ENCODE measurements at regions not wholly inside any gene's neighbourhood (a gene's known extent, or its start where the extent isn't known, plus 50 kb on each side); places are given as distances from the start of the nearest gene placed in this dataset.
"Not testable (repeated sequence)": the region's sequence is repeated elsewhere in the genome, so short reads cannot be mapped to it uniquely, and the experiment has no call there.

GRCh38 chr21:32089766-32090165 is 189.1 kb downstream of the MIS18A start:
- Histone ChIP-seq H3K27ac (ENCODE audit: low read depth in 1 of 3, low read length in 2 of 3) (peak overlapping the region; percentile 13 to 47 (median 41)), H3K27me3 (ENCODE audit: control insufficient read depth in 3 of 3, insufficient read depth in 3 of 3, low read length in 3 of 3) (no peaks in the 10 kb centered on the region), H3K36me3 (ENCODE audit: control insufficient read depth in 3 of 3, insufficient read depth in 2 of 3, low read depth in 1 of 3, low read length in 3 of 3) (no peaks in the 10 kb centered on the region), H3K4me1 (ENCODE audit: control insufficient read depth in 3 of 3, insufficient read depth in 2 of 3, low read depth in 1 of 3, low read length in 2 of 3) (peaks cover 4 to 39% (median 5%) of the 10 kb centered on the region in 3 donors), H3K9me3 (ENCODE audit: control insufficient read depth in 2 of 2, insufficient read depth in 1 of 2, low read depth in 1 of 2, low read length in 1 of 2) (peaks cover 0 to 10% of the 10 kb centered on the region in 2 donors), H3K4me3 (ENCODE audit: low read depth in 1 of 3, low read length in 3 of 3) (no peak overlapping the region)
- 2 to 51% (median 22%) methylated on average over 2 of the region's 2 CpGs for WGBS, 3 donors
- FAIRE-seq (no peak), DNase-seq (peak; percentile 89 to 95)

DNA sequence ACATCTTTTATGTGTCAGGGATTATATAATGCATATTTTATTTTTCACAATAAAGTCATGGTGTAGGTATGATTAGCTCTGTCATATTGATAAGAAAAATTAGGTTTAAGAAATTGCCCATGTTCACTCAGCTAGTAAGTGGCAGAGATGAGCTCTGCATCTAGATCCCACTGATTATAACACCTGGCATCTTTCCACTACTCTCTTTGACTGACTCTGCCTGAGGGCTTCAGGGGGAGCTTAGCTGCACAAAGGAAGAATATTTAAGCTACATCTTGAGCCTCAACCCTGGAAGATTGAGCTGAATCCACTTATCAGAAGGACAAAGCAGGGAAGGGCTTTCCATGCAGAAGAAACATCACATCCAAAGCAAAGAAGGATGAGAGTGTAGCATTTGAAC is 190.4 kb downstream of the MIS18A start:
- FAIRE-seq (no peak), DNase-seq (no peak)
- H3K27me3 ChIP-seq (ENCODE audit: control insufficient read depth in 3 of 3, insufficient read depth in 3 of 3, low read length in 3 of 3), result no peaks in the 10 kb centered on the region
- no peaks in the 10 kb centered on the region for H3K36me3 ChIP-seq (ENCODE audit: control insufficient read depth in 3 of 3, insufficient read depth in 2 of 3, low read depth in 1 of 3, low read length in 3 of 3)
- no peak overlapping the region for H3K4me3 ChIP-seq (ENCODE audit: low read depth in 1 of 3, low read length in 3 of 3)
- peaks cover 4 to 39% (median 5%) of the 10 kb centered on the region in 3 donors for H3K4me1 ChIP-seq (ENCODE audit: control insufficient read depth in 3 of 3, insufficient read depth in 2 of 3, low read depth in 1 of 3, low read length in 2 of 3)
- H3K9me3 ChIP-seq (ENCODE audit: control insufficient read depth in 2 of 2, insufficient read depth in 1 of 2, low read depth in 1 of 2, low read length in 1 of 2), result peaks cover 0 to 13% of the 10 kb centered on the region in 2 donors
- peak overlapping the region in 1 of 3 donors; percentile 34 for H3K27ac ChIP-seq (ENCODE audit: low read depth in 1 of 3, low read length in 2 of 3)

GRCh38 chr21:32087447-32087846 is 191.4 kb downstream of the MIS18A start:
- Histone ChIP-seq H3K4me1 (ENCODE audit: control insufficient read depth in 3 of 3, insufficient read depth in 2 of 3, low read depth in 1 of 3, low read length in 2 of 3) (peaks cover 4 to 39% (median 5%) of the 10 kb centered on the region in 3 donors), H3K27me3 (ENCODE audit: control insufficient read depth in 3 of 3, insufficient read depth in 3 of 3, low read length in 3 of 3) (no peaks in the 10 kb centered on the region), H3K27ac (ENCODE audit: low read depth in 1 of 3, low read length in 2 of 3) (peak overlapping the region in 1 of 3 donors; percentile 5), H3K36me3 (ENCODE audit: control insufficient read depth in 3 of 3, insufficient read depth in 2 of 3, low read depth in 1 of 3, low read length in 3 of 3) (no peaks in the 10 kb centered on the region), H3K4me3 (ENCODE audit: low read depth in 1 of 3, low read length in 3 of 3) (no peak overlapping the region), H3K9me3 (ENCODE audit: control insufficient read depth in 2 of 2, insufficient read depth in 1 of 2, low read depth in 1 of 2, low read length in 1 of 2) (peaks cover 0 to 11% of the 10 kb centered on the region in 2 donors)
- WGBS, 3 donors, result 28 to 43% (median 38%) methylated on average over 1 of the region's 1 CpG
- FAIRE-seq, result no peak
- DNase-seq, result peak; percentile 31 to 55

DNA sequence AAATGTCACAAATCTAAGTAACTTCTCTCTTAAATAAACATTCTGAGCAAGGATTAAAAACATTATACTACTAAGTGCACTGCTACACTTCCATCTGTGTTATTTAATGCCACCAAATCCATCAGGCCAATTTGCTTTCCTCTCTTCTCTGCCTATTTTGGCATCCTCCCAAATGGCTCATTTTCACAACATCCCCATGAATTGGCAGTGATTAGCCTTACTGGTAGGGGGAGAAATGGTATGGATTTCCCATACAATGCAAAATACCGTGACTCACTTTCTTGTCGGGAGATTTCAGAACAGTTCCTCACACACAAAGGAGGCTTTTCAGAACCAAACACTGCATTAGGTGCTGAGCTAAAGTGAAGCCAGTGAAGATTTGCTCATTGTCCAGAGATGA is 195.7 kb downstream of the MIS18A start:
- DNase-seq, result no peak
- Histone ChIP-seq H3K4me1 (ENCODE audit: control insufficient read depth in 3 of 3, insufficient read depth in 2 of 3, low read depth in 1 of 3, low read length in 2 of 3) (peaks cover 0 to 13% (median 0%) of the 10 kb centered on the region in 3 donors), H3K27me3 (ENCODE audit: control insufficient read depth in 3 of 3, insufficient read depth in 3 of 3, low read length in 3 of 3) (no peaks in the 10 kb centered on the region), H3K9me3 (ENCODE audit: control insufficient read depth in 2 of 2, insufficient read depth in 1 of 2, low read depth in 1 of 2, low read length in 1 of 2) (peaks cover 0 to 11% of the 10 kb centered on the region in 2 donors), H3K36me3 (ENCODE audit: control insufficient read depth in 3 of 3, insufficient read depth in 2 of 3, low read depth in 1 of 3, low read length in 3 of 3) (no peaks in the 10 kb centered on the region), H3K27ac (ENCODE audit: low read depth in 1 of 3, low read length in 2 of 3) (no peak overlapping the region), H3K4me3 (ENCODE audit: low read depth in 1 of 3, low read length in 3 of 3) (no peak overlapping the region)
- WGBS, 3 donors, result 59 to 75% (median 70%) methylated on average over 2 of the region's 2 CpGs
- no peak for FAIRE-seq

DNA sequence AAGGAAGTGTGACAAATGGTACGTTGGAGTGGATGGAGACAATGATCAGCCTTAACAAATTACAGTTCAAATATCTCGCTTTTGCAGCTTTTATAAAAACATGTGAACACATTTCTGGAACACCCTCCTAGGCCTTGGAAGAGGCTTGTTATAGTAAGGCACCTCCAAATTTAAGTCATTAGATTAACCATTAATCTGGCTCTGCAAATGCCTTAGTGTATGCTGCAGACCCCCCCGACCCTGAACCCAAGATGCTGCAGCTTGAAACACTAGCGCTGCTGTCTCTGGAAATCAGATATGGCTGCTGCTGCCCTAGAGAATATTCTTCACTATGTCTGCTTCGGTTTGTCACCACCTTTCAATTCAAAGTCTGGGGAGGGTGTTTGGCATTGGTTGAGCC is 196.4 kb downstream of the MIS18A start:
- Histone ChIP-seq H3K9me3 (ENCODE audit: control insufficient read depth in 2 of 2, insufficient read depth in 1 of 2, low read depth in 1 of 2, low read length in 1 of 2) (peaks cover 0 to 11% of the 10 kb centered on the region in 2 donors), H3K4me3 (ENCODE audit: low read depth in 1 of 3, low read length in 3 of 3) (no peak overlapping the region), H3K36me3 (ENCODE audit: control insufficient read depth in 3 of 3, insufficient read depth in 2 of 3, low read depth in 1 of 3, low read length in 3 of 3) (no peaks in the 10 kb centered on the region), H3K4me1 (ENCODE audit: control insufficient read depth in 3 of 3, insufficient read depth in 2 of 3, low read depth in 1 of 3, low read length in 2 of 3) (peaks cover 0 to 10% (median 0%) of the 10 kb centered on the region in 3 donors), H3K27me3 (ENCODE audit: control insufficient read depth in 3 of 3, insufficient read depth in 3 of 3, low read length in 3 of 3) (no peaks in the 10 kb centered on the region), H3K27ac (ENCODE audit: low read depth in 1 of 3, low read length in 2 of 3) (no peak overlapping the region)
- DNase-seq (no peak), FAIRE-seq (no peak)
- 70 to 76% (median 71%) methylated on average over 5 of the region's 5 CpGs for WGBS, 3 donors

DNA sequence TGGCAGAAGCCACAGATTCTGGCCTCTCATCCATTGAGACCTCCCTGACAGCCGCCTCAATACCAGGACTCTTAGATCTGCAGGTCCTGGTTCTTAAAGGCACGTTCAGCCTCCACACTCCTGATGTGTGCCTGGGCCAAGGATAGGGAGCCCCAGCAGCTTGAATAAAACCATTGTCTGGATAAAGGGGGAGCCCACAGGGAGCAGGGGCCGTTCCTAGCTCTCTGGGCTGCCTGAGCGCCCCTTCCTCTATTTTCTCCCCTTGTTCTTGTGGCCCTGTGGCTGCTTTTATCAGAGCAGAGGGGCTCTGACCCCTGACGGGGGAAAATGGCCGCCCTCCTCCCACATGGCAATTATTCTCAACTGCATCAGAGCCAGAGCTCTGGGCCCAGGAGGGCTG is 200.8 kb downstream of the HUNK start:
- DNase-seq, result no peak
- Histone ChIP-seq H3K4me1 (ENCODE audit: control insufficient read depth in 3 of 3, insufficient read depth in 2 of 3, low read depth in 1 of 3, low read length in 2 of 3) (peaks cover 0 to 15% (median 0%) of the 10 kb centered on the region in 3 donors), H3K27ac (ENCODE audit: low read depth in 1 of 3, low read length in 2 of 3) (no peak overlapping the region), H3K4me3 (ENCODE audit: low read depth in 1 of 3, low read length in 3 of 3) (no peak overlapping the region), H3K9me3 (ENCODE audit: control insufficient read depth in 2 of 2, insufficient read depth in 1 of 2, low read depth in 1 of 2, low read length in 1 of 2) (peaks cover 0 to 4% of the 10 kb centered on the region in 2 donors), H3K36me3 (ENCODE audit: control insufficient read depth in 3 of 3, insufficient read depth in 2 of 3, low read depth in 1 of 3, low read length in 3 of 3) (no peaks in the 10 kb centered on the region), H3K27me3 (ENCODE audit: control insufficient read depth in 3 of 3, insufficient read depth in 3 of 3, low read length in 3 of 3) (no peaks in the 10 kb centered on the region)
- no peak for FAIRE-seq
- WGBS, 3 donors, result 84 to 89% (median 85%) methylated on average over 6 of the region's 6 CpGs

GRCh38 chr21:32073190-32073589 is 200.4 kb downstream of the HUNK start:
- Histone ChIP-seq H3K9me3 (ENCODE audit: control insufficient read depth in 2 of 2, insufficient read depth in 1 of 2, low read depth in 1 of 2, low read length in 1 of 2) (peaks cover 0 to 4% of the 10 kb centered on the region in 2 donors), H3K27ac (ENCODE audit: low read depth in 1 of 3, low read length in 2 of 3) (no peak overlapping the region), H3K36me3 (ENCODE audit: control insufficient read depth in 3 of 3, insufficient read depth in 2 of 3, low read depth in 1 of 3, low read length in 3 of 3) (no peaks in the 10 kb centered on the region), H3K27me3 (ENCODE audit: control insufficient read depth in 3 of 3, insufficient read depth in 3 of 3, low read length in 3 of 3) (no peaks in the 10 kb centered on the region), H3K4me3 (ENCODE audit: low read depth in 1 of 3, low read length in 3 of 3) (no peak overlapping the region), H3K4me1 (ENCODE audit: control insufficient read depth in 3 of 3, insufficient read depth in 2 of 3, low read depth in 1 of 3, low read length in 2 of 3) (peaks cover 0 to 15% (median 0%) of the 10 kb centered on the region in 3 donors)
- no peak for DNase-seq
- no peak for FAIRE-seq
- WGBS, 3 donors, result 93 to 97% (median 94%) methylated on average over 6 of the region's 6 CpGs

GRCh38 chr21:32071620-32072019 is 198.8 kb downstream of the HUNK start:
- 43 to 55% (median 46%) methylated on average over 2 of the region's 2 CpGs for WGBS, 3 donors
- not testable (repeated sequence) for H3K27ac ChIP-seq (ENCODE audit: low read depth in 1 of 3, low read length in 2 of 3); FAIRE-seq; H3K9me3 ChIP-seq (ENCODE audit: control insufficient read depth in 2 of 2, insufficient read depth in 1 of 2, low read depth in 1 of 2, low read length in 1 of 2); H3K4me3 ChIP-seq (ENCODE audit: low read depth in 1 of 3, low read length in 3 of 3); H3K27me3 ChIP-seq (ENCODE audit: control insufficient read depth in 3 of 3, insufficient read depth in 3 of 3, low read length in 3 of 3); DNase-seq; H3K36me3 ChIP-seq (ENCODE audit: control insufficient read depth in 3 of 3, insufficient read depth in 2 of 3, low read depth in 1 of 3, low read length in 3 of 3)
- peaks cover 0 to 15% (median 0%) of the 10 kb centered on the region in 3 donors for H3K4me1 ChIP-seq (ENCODE audit: control insufficient read depth in 3 of 3, insufficient read depth in 2 of 3, low read depth in 1 of 3, low read length in 2 of 3)

- FAIRE-seq (no peak), DNase-seq (peak in 1 of 2 donors; percentile 74)
- peaks cover 0 to 4% of the 10 kb centered on the region in 2 donors for H3K9me3 ChIP-seq (ENCODE audit: control insufficient read depth in 2 of 2, insufficient read depth in 1 of 2, low read depth in 1 of 2, low read length in 1 of 2)
- peak overlapping the region in 1 of 3 donors; percentile 48 for H3K27ac ChIP-seq (ENCODE audit: low read depth in 1 of 3, low read length in 2 of 3)
- H3K4me3 ChIP-seq (ENCODE audit: low read depth in 1 of 3, low read length in 3 of 3), result no peak overlapping the region
- H3K27me3 ChIP-seq (ENCODE audit: control insufficient read depth in 3 of 3, insufficient read depth in 3 of 3, low read length in 3 of 3), result no peaks in the 10 kb centered on the region
- H3K4me1 ChIP-seq (ENCODE audit: control insufficient read depth in 3 of 3, insufficient read depth in 2 of 3, low read depth in 1 of 3, low read length in 2 of 3), result peaks cover 0 to 15% (median 0%) of the 10 kb centered on the region in 3 donors
- WGBS, 3 donors, result 65 to 80% (median 79%) methylated on average over 10 of the region's 10 CpGs
- H3K36me3 ChIP-seq (ENCODE audit: control insufficient read depth in 3 of 3, insufficient read depth in 2 of 3, low read depth in 1 of 3, low read length in 3 of 3), result no peaks in the 10 kb centered on the region
Measured at GRCh38 chr21:32070676-32071330, 198.0 kb downstream of the HUNK start.
